ENCODE measurements at regions not wholly inside any gene's neighbourhood (a gene's known extent, or its start where the extent isn't known, plus 50 kb on each side); places are given as distances from the start of the nearest gene placed in this dataset.

DNA sequence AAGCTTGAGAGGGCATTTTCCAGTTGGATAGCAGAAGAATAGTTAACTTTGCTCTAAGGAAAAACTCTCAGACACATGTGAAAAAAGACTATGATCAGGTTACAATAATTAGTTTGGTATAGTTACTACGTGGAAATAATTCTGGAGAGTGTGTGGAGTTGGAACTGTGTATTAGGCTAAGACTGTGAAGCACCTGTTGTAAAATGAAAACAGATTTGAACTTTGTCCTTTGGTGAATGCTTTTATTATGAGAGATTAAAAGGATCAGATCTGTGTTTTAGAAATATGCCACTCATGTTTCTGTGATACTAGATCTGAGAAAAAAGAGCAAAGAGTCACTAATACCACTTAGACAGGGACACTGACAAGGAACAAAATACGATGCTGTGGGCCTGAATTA, 807.5 kb upstream of the ATXN8OS start:
- no peak for TF ChIP-seq YY1 (IDR thresholded peaks at IDR 0.05; ENCODE audit: low read depth)
- TF ChIP-seq, protein P1, sequence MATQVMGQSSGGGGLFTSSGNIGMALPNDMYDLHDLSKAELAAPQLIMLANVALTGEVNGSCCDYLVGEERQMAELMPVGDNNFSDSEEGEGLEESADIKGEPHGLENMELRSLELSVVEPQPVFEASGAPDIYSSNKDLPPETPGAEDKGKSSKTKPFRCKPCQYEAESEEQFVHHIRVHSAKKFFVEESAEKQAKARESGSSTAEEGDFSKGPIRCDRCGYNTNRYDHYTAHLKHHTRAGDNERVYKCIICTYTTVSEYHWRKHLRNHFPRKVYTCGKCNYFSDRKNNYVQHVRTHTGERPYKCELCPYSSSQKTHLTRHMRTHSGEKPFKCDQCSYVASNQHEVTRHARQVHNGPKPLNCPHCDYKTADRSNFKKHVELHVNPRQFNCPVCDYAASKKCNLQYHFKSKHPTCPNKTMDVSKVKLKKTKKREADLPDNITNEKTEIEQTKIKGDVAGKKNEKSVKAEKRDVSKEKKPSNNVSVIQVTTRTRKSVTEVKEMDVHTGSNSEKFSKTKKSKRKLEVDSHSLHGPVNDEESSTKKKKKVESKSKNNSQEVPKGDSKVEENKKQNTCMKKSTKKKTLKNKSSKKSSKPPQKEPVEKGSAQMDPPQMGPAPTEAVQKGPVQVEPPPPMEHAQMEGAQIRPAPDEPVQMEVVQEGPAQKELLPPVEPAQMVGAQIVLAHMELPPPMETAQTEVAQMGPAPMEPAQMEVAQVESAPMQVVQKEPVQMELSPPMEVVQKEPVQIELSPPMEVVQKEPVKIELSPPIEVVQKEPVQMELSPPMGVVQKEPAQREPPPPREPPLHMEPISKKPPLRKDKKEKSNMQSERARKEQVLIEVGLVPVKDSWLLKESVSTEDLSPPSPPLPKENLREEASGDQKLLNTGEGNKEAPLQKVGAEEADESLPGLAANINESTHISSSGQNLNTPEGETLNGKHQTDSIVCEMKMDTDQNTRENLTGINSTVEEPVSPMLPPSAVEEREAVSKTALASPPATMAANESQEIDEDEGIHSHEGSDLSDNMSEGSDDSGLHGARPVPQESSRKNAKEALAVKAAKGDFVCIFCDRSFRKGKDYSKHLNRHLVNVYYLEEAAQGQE (IDR thresholded peaks at IDR 0.05; ENCODE audit: low read depth), result no peak
- TF ChIP-seq, protein P2, sequence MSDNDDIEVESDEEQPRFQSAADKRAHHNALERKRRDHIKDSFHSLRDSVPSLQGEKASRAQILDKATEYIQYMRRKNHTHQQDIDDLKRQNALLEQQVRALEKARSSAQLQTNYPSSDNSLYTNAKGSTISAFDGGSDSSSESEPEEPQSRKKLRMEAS (IDR thresholded peaks at IDR 0.05), result no peak
- TF ChIP-seq EP300 (IDR thresholded peaks at IDR 0.05; ENCODE audit: borderline replicate concordance), result no peak
- TF ChIP-seq CREB1 (IDR thresholded peaks at IDR 0.05; ENCODE audit: low read depth), result no peak
- no peak for TF ChIP-seq NFIC (IDR thresholded peaks at IDR 0.05)
- TF ChIP-seq, protein P3, sequence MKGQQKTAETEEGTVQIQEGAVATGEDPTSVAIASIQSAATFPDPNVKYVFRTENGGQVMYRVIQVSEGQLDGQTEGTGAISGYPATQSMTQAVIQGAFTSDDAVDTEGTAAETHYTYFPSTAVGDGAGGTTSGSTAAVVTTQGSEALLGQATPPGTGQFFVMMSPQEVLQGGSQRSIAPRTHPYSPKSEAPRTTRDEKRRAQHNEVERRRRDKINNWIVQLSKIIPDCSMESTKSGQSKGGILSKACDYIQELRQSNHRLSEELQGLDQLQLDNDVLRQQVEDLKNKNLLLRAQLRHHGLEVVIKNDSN (IDR thresholded peaks at IDR 0.05), result no peak
- no peak for TF ChIP-seq RAD21 (IDR thresholded peaks at IDR 0.05; ENCODE audit: low read depth)
- TF ChIP-seq EGR1 (IDR thresholded peaks at IDR 0.05), result no peak
- TF ChIP-seq TEAD4 (IDR thresholded peaks at IDR 0.05), result no peak
- TF ChIP-seq CEBPB (IDR thresholded peaks at IDR 0.05), result no peak
- no peak for TF ChIP-seq FOXM1 (IDR thresholded peaks at IDR 0.05; ENCODE audit: borderline replicate concordance, low read depth)
